ENCODE measurements at regions not wholly inside any gene's neighbourhood (a gene's known extent, or its start where the extent isn't known, plus 50 kb on each side); places are given as distances from the start of the nearest gene placed in this dataset.

- no peaks in the 10 kb centered on the region for H3K9me3 ChIP-seq
- no peaks in the 10 kb centered on the region for H3K4me1 ChIP-seq
- no peak overlapping the region for H3K4me3 ChIP-seq
- intact Hi-C loops (cut with DNase I), result no loop called here
- ATAC-seq (no peak), DNase-seq (no peak)
- no peak for TF ChIP-seq CTCF (IDR thresholded peaks at IDR 0.05)
- no peaks in the 10 kb centered on the region for H3K27me3 ChIP-seq (ENCODE audit: low read depth)
- H3K36me3 ChIP-seq, result no peaks in the 10 kb centered on the region
- H3K27ac ChIP-seq, result no peak overlapping the region
Observed at GRCh38 chr10:42883993-42884983, 101.7 kb downstream of the BMS1 start.

- H3K27ac ChIP-seq, result no peak overlapping the region
- intact Hi-C loops (cut with DNase I), result no loop called here
- TF ChIP-seq CTCF (IDR thresholded peaks at IDR 0.05), result no peak
- H3K9me3 ChIP-seq, result no peaks in the 10 kb centered on the region
- DNase-seq (no peak), ATAC-seq (peak in 1 of 2 donors; percentile 39)
- H3K27me3 ChIP-seq (ENCODE audit: low read depth), result no peaks in the 10 kb centered on the region
- H3K4me1 ChIP-seq, result no peaks in the 10 kb centered on the region
- H3K4me3 ChIP-seq, result no peak overlapping the region
- no peaks in the 10 kb centered on the region for H3K36me3 ChIP-seq
Observed at GRCh38 chr10:42885491-42886270, 103.1 kb downstream of the BMS1 start.

- intact Hi-C loops (cut with DNase I), result no loop called here
- Histone ChIP-seq H3K4me3 (no peak overlapping the region), H3K4me1 (no peaks in the 10 kb centered on the region), H3K27me3 (ENCODE audit: low read depth) (no peaks in the 10 kb centered on the region), H3K9me3 (no peaks in the 10 kb centered on the region), H3K36me3 (no peaks in the 10 kb centered on the region), H3K27ac (no peak overlapping the region)
- DNase-seq (no peak), ATAC-seq (no peak)
- no peak for TF ChIP-seq CTCF (IDR thresholded peaks at IDR 0.05)
Observed at GRCh38 chr10:42887734-42888503, 105.3 kb downstream of the BMS1 start.

- no peak for TF ChIP-seq CTCF (IDR thresholded peaks at IDR 0.05)
- intact Hi-C loops (cut with DNase I), result no loop called here
- Histone ChIP-seq H3K27ac (no peak overlapping the region), H3K27me3 (ENCODE audit: low read depth) (no peaks in the 10 kb centered on the region), H3K9me3 (no peaks in the 10 kb centered on the region), H3K36me3 (no peaks in the 10 kb centered on the region), H3K4me3 (no peak overlapping the region), H3K4me1 (no peaks in the 10 kb centered on the region)
- DNase-seq (no peak), ATAC-seq (no peak)
Observed at GRCh38 chr10:42888504-42889095, 106.0 kb downstream of the BMS1 start.

- DNase-seq (no peak), ATAC-seq (no peak)
- H3K36me3 ChIP-seq, result no peaks in the 10 kb centered on the region
- peaks cover 30% of the 10 kb centered on the region for H3K27me3 ChIP-seq (ENCODE audit: low read depth)
- no peak for TF ChIP-seq CTCF (IDR thresholded peaks at IDR 0.05)
- H3K9me3 ChIP-seq, result no peaks in the 10 kb centered on the region
- no peak overlapping the region for H3K4me3 ChIP-seq
- intact Hi-C loops (cut with DNase I), result no loop called here
- H3K27ac ChIP-seq, result no peak overlapping the region
- H3K4me1 ChIP-seq, result no peaks in the 10 kb centered on the region
Observed at GRCh38 chr10:42896735-42897134, 114.1 kb downstream of the BMS1 start.

All from lower lobe of right lung (tissue), 2 donors.